AG10803 (cell line): ENCODE measurements at regions not wholly inside any gene's neighbourhood (a gene's known extent, or its start where the extent isn't known, plus 50 kb on each side); places are given as distances from the start of the nearest gene placed in this dataset.
"Not testable (repeated sequence)": the region's sequence is repeated elsewhere in the genome, so short reads cannot be mapped to it uniquely, and the experiment has no call there.

ENCODE experiments used
- DNase-seq: peaks from one replicate; pipeline ENCODE4 v3.0.0; 2010; ENCODE audit warnings: low read depth
- H3K4me3 ChIP-seq: 2 replicates; pipeline ENCODE4 v1.5.1; 2011; ENCODE audit warnings: mild to moderate bottlenecking, low read length, control low read depth
- TF ChIP-seq, protein P1 (sequence below): conservative IDR thresholded peaks from 2 replicates; pipeline ENCODE4 v1.5.1; 2011; ENCODE audit warnings: mild to moderate bottlenecking, low read length, control low read depth, inconsistent platforms

DNA sequence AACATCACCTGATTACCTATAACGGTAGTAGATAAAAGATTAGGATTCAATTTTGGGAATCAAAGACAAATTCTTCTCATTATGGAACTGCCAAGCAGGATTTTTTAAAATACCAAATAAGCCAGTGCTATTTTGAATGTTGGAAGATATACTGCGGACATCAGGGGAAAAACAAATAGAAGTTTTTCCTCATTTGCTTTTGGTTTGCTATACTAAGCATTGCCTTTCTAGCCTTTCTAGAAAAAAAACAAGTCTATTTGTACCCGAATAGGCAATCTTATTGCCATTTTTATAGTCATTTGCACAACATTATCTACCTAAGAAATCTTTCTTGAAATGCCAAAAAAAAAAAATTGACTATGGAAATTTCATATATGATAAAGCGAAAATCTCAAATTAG lies 379.5 kb downstream of the CDH10 start:
- TF ChIP-seq, protein P1, sequence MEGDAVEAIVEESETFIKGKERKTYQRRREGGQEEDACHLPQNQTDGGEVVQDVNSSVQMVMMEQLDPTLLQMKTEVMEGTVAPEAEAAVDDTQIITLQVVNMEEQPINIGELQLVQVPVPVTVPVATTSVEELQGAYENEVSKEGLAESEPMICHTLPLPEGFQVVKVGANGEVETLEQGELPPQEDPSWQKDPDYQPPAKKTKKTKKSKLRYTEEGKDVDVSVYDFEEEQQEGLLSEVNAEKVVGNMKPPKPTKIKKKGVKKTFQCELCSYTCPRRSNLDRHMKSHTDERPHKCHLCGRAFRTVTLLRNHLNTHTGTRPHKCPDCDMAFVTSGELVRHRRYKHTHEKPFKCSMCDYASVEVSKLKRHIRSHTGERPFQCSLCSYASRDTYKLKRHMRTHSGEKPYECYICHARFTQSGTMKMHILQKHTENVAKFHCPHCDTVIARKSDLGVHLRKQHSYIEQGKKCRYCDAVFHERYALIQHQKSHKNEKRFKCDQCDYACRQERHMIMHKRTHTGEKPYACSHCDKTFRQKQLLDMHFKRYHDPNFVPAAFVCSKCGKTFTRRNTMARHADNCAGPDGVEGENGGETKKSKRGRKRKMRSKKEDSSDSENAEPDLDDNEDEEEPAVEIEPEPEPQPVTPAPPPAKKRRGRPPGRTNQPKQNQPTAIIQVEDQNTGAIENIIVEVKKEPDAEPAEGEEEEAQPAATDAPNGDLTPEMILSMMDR: no peak
- no peak overlapping the region for H3K4me3 ChIP-seq
- DNase-seq: no peak

DNA sequence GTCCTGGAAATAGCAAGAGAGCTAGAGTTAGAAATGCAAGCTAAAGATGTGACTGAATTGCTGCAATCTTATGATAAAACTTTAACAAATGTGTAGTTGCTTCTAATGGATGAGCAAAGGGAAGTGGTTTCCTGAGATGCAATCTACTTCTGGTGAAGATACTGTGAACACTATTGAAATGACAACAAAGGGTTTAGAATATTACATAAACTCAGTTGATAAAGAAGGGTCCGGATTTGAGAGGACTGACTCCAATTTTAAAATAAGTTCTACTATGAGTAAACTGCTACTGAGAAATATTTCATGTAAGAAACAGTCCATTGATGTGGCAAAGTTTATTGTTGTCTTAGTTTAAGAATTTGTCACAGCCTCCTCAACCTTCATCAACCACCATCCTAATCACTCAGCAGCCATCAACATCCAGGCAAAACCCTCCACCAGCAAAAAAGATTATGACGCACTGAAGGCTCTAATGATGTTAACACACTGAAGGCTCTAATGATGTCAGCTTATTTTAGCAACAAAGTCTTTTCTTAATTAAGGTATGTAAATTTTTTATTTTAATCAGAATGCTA lies 376.2 kb downstream of the CDH10 start:
- TF ChIP-seq, protein P1: no peak
- H3K4me3 ChIP-seq: no peak overlapping the region
- DNase-seq: no peak

DNA sequence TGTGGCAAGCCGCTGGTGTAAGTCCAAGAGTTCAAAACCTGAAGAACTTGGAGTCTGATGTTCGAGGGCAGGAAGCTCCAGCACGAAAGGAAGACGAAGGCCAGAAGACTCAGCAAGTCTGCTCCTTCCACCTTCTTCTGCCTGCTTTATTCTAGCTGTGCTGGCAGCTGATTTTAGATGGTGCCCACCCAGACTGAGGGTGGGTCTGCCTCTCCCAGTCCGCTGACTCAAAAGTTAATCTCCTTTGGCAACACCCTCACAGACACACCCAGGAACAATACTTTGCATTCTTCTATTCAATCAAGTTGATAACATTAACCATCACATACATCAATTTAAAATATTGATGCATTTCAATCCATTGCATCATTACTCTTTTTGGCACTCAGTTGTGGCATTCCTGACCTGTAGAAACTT lies 373.1 kb downstream of the CDH10 start:
- DNase-seq, H3K4me3 ChIP-seq: not testable (repeated sequence)

DNA sequence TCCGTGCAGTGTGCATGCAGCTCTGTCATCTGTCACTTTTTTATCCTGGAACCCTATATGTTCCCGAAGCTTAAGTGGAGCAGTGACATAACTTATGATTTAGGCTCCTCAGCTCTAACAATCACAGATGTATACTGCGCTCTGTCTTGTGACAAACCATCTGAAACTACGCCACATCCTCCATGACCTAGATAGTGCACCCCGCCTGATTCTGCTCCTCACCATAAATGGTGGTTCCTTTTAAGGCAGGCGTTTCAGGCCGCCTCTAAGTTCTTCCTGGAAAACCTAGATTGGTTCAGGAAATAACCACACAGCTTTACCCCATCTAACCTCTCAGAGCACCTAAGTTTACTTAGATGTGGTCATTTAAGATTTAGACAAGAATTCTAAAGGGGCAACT lies 372.0 kb downstream of the CDH10 start:
- TF ChIP-seq, protein P1: no peak
- H3K4me3 ChIP-seq: no peak overlapping the region
- no peak for DNase-seq

DNA sequence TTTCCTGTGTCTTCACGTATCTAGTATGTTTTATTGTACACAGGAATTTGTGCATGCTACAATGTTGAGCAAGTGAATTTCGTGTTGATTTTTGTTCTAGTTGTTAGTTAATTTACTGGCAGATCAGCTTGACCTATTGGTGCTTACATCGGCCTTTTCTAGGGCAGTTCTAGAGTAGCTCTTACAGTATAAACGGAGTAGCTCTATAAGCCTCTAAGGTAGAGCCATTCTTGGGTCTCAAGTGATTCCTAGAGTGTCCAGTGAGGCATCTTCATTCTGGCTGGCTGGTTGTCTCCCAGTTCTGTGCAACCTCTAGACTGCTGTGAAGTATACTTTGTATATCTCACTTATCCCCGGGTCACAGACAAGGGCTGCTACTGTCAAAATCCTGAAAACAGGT lies 364.6 kb downstream of the CDH10 start:
- TF ChIP-seq, protein P1: no peak
- no peak for DNase-seq
- H3K4me3 ChIP-seq: no peak overlapping the region

DNA sequence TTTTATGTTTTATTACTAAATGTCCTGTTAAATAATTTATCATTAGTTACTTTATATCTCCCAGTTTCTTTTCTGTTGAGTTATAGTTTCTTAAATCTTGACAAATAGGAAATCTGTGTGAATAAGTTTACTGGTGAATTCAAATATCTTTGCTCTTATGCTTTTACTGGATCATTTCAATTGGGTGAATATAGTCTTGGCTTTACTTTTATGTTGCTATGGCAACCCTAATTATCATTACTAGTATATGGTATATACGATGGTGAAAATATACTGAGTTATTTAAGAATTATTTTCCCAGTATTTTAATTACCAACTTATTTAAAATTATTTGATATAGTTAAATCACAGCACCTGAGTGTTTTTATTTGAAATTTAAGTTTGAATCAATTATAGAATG lies 363.0 kb downstream of the CDH10 start:
- TF ChIP-seq, protein P1: no peak
- DNase-seq: no peak
- H3K4me3 ChIP-seq: no peak overlapping the region

DNA sequence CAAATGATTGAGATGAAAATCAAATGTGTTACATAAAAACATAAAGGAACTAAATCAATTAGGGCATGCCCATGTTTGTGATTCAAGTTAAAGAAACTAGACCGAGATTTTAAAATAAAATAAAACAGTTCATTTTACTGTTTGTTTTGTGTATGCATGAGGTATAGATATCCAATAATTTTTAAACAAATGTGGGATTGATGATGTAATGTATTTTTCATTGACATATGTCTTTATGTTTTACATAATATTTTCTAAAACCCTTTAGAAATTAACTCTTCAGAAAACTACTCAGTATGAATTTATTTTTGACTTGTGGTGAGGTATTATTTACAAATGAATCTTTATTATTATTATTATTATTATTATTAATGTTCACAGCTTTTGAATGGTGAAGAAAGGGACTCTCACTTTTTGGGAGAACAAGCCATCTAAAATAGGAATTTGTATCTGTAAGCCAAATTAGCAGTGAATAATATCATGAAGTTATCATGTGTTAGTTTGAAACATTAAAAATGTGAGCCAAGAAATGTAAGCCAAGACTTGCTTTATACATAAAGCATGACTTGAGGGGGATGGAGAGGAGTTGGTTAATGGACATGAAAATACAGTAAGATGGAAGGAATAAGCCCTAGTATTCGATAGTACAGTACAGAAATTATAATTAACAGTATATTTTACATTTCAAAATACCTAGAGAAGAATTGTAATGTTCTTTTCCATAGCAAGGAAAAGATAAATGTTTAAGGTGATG lies 355.0 kb downstream of the CDH10 start:
- TF ChIP-seq, protein P1: no peak
- no peak for DNase-seq
- H3K4me3 ChIP-seq: no peak overlapping the region
